ENCODE measurements at regions not wholly inside any gene's neighbourhood (a gene's known extent, or its start where the extent isn't known, plus 50 kb on each side); places are given as distances from the start of the nearest gene placed in this dataset.

- TF ChIP-seq RAD21 (IDR thresholded peaks at IDR 0.05; ENCODE audit: insufficient read depth, low read depth, low read length) (no peak), TCF12 (IDR thresholded peaks at IDR 0.05; ENCODE audit: low read depth, low read length) (no peak), POLR2AphosphoS5 (IDR thresholded peaks at IDR 0.05; ENCODE audit: low read length) (no peak), FOS (IDR thresholded peaks at IDR 0.05; ENCODE audit: borderline replicate concordance, extremely low read depth, insufficient read length) (no peak), CREM (IDR thresholded peaks at IDR 0.05; ENCODE audit: low read depth) (no peak), CBX3 (IDR thresholded peaks at IDR 0.05; ENCODE audit: borderline replicate concordance, low read depth) (no peak)
These were observed 408.9 kb upstream of the LRATD1 start for GRCh38 chr2:14223576-14223975.
